Liver (tissue), 3 donors: ENCODE measurements at regions not wholly inside any gene's neighbourhood (a gene's known extent, or its start where the extent isn't known, plus 50 kb on each side); places are given as distances from the start of the nearest gene placed in this dataset.

Experiments
- TAF1 ChIP-seq: conservative IDR thresholded peaks from 2 replicates; pipeline ENCODE4 v1.6.1; 2016; ENCODE audit warnings: antibody characterized with exemption, mild to moderate bottlenecking
- TF ChIP-seq, protein P1 (sequence below): fragments of 150-350 bp; IDR thresholded peaks from 2 replicates; pipeline ENCODE4 v1.5.1; 2017; ENCODE audit warnings: improper control_type of control experiment, low read depth, low read length; ENCODE audit not compliant: missing input control
- donor health status: healthy.
- donor health status: healthy.

DNA sequence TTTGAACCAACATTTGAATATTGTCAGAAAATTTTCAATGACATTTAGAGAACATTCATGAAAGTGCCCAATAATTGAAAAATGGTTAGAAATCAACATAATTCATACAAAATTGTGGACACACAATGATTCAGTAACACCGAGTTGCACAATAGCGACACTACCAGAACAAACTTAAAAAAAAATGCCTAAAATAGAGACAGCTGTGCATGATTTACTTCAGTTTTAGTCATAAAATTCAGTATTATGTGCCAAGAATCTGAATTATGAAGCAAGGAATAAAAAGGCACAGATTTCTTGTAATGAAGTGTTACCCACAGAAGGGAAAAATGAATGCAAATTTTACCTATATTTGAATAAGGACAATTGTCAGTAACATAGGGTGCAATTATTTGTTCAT lies 396.0 kb downstream of the SEMA3D start:
- TF ChIP-seq, protein P1, sequence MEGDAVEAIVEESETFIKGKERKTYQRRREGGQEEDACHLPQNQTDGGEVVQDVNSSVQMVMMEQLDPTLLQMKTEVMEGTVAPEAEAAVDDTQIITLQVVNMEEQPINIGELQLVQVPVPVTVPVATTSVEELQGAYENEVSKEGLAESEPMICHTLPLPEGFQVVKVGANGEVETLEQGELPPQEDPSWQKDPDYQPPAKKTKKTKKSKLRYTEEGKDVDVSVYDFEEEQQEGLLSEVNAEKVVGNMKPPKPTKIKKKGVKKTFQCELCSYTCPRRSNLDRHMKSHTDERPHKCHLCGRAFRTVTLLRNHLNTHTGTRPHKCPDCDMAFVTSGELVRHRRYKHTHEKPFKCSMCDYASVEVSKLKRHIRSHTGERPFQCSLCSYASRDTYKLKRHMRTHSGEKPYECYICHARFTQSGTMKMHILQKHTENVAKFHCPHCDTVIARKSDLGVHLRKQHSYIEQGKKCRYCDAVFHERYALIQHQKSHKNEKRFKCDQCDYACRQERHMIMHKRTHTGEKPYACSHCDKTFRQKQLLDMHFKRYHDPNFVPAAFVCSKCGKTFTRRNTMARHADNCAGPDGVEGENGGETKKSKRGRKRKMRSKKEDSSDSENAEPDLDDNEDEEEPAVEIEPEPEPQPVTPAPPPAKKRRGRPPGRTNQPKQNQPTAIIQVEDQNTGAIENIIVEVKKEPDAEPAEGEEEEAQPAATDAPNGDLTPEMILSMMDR = no peak
- TF ChIP-seq TAF1 = no peak
